ENCODE measurements at regions not wholly inside any gene's neighbourhood (a gene's known extent, or its start where the extent isn't known, plus 50 kb on each side); places are given as distances from the start of the nearest gene placed in this dataset.

DNA sequence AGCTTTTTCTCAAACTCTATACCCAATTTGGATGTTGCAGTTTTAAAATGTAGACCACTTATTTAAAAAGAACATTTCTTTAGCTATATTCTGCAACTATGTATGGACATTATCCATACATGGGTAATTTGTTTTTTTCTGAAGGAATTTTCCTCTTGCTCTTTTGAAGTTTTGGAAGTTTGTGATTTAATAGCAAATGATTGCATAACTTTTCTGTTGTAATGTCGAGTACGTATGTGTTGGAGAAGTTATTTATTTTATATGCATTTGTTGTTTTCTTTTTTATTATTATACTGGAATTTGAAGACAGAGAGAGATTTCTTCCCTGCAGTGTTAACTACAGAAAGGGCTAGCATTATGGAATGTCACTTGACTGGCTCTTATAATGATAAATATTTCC, 207.7 kb upstream of the FANCL start:
- no peaks in the 10 kb centered on the region for H3K9me2 ChIP-seq (ENCODE audit: insufficient read depth, low read length)
- H3K27me3 ChIP-seq (ENCODE audit: insufficient read depth, low read depth, low read length) = no peaks in the 10 kb centered on the region
- H3K4me3 ChIP-seq (ENCODE audit: low read length) = no peak overlapping the region
- no peak overlapping the region for H3K4me2 ChIP-seq (ENCODE audit: low read length)
- no peaks in the 10 kb centered on the region for H4K20me1 ChIP-seq (ENCODE audit: insufficient read depth)
- TF ChIP-seq RAD21 (conservative IDR thresholded peaks at IDR 0.05) = no peak
- H3F3A ChIP-seq (ENCODE audit: insufficient read depth, low read length, poor library complexity, severe bottlenecking) = no peaks in the 10 kb centered on the region
- no peak overlapping the region for H3K9ac ChIP-seq (ENCODE audit: low read length)
- H3K79me2 ChIP-seq (replicated peaks; ENCODE audit: insufficient read depth, low read length) = no peaks in the 10 kb centered on the region
- H2AFZ ChIP-seq (ENCODE audit: low read depth, low read length) = no peak overlapping the region
- H3K27ac ChIP-seq (ENCODE audit: low read length) = no peak overlapping the region
- H3K9me3 ChIP-seq (ENCODE audit: low read length) = no peaks in the 10 kb centered on the region
- no peaks in the 10 kb centered on the region for H3K36me3 ChIP-seq (ENCODE audit: insufficient read depth, low read length)

DNA sequence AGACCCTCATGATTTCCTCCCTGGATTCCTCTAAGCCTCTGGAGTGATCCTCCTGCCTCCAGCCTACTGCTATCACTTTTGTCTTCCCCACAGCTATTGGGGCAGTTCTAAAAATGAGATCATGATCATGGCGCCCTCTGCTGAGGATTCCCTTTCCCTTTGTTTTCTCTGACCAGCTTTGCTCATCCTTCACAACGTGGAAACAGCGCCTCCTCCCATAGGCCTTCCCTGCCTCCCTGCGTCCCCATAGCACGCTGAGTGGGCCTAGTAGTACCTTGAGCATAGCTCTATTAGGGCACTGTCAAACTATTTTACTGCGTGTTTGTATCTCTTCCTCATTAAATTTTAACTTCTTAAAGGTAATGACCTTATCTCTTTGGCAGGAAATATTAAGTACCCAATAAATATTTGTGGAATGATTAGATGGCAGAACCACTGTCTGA, 207.0 kb upstream of the FANCL start:
- no peaks in the 10 kb centered on the region for H4K20me1 ChIP-seq (ENCODE audit: insufficient read depth)
- TF ChIP-seq MXI1 (conservative IDR thresholded peaks at IDR 0.05; ENCODE audit: poor library complexity, severe bottlenecking) = no peak
- TF ChIP-seq RAD21 (conservative IDR thresholded peaks at IDR 0.05) = peak; percentile 59
- TF ChIP-seq EZH2 (IDR thresholded peaks at IDR 0.05; ENCODE audit: borderline replicate concordance, insufficient read depth, low read length, poor library complexity, severe bottlenecking) = no peak
- TF ChIP-seq TAF1 (IDR thresholded peaks at IDR 0.05; ENCODE audit: low read depth) = no peak
- TF ChIP-seq, protein P1, sequence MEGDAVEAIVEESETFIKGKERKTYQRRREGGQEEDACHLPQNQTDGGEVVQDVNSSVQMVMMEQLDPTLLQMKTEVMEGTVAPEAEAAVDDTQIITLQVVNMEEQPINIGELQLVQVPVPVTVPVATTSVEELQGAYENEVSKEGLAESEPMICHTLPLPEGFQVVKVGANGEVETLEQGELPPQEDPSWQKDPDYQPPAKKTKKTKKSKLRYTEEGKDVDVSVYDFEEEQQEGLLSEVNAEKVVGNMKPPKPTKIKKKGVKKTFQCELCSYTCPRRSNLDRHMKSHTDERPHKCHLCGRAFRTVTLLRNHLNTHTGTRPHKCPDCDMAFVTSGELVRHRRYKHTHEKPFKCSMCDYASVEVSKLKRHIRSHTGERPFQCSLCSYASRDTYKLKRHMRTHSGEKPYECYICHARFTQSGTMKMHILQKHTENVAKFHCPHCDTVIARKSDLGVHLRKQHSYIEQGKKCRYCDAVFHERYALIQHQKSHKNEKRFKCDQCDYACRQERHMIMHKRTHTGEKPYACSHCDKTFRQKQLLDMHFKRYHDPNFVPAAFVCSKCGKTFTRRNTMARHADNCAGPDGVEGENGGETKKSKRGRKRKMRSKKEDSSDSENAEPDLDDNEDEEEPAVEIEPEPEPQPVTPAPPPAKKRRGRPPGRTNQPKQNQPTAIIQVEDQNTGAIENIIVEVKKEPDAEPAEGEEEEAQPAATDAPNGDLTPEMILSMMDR (IDR thresholded peaks at IDR 0.05; ENCODE audit: poor library complexity, severe bottlenecking) = peak; percentile 58
- no peak for TF ChIP-seq EP300 (conservative IDR thresholded peaks at IDR 0.05; ENCODE audit: poor library complexity, severe bottlenecking)
- TF ChIP-seq, protein P2, sequence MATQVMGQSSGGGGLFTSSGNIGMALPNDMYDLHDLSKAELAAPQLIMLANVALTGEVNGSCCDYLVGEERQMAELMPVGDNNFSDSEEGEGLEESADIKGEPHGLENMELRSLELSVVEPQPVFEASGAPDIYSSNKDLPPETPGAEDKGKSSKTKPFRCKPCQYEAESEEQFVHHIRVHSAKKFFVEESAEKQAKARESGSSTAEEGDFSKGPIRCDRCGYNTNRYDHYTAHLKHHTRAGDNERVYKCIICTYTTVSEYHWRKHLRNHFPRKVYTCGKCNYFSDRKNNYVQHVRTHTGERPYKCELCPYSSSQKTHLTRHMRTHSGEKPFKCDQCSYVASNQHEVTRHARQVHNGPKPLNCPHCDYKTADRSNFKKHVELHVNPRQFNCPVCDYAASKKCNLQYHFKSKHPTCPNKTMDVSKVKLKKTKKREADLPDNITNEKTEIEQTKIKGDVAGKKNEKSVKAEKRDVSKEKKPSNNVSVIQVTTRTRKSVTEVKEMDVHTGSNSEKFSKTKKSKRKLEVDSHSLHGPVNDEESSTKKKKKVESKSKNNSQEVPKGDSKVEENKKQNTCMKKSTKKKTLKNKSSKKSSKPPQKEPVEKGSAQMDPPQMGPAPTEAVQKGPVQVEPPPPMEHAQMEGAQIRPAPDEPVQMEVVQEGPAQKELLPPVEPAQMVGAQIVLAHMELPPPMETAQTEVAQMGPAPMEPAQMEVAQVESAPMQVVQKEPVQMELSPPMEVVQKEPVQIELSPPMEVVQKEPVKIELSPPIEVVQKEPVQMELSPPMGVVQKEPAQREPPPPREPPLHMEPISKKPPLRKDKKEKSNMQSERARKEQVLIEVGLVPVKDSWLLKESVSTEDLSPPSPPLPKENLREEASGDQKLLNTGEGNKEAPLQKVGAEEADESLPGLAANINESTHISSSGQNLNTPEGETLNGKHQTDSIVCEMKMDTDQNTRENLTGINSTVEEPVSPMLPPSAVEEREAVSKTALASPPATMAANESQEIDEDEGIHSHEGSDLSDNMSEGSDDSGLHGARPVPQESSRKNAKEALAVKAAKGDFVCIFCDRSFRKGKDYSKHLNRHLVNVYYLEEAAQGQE (IDR thresholded peaks at IDR 0.05; ENCODE audit: borderline replicate concordance) = no peak
- no peak for TF ChIP-seq POLR2AphosphoS5 (IDR thresholded peaks at IDR 0.05)
- peak; percentile 66 for TF ChIP-seq SMC3 (conservative IDR thresholded peaks at IDR 0.05; ENCODE audit: poor library complexity)
- H2AFZ ChIP-seq (ENCODE audit: low read depth, low read length) = no peak overlapping the region
- no peaks in the 10 kb centered on the region for H3K79me2 ChIP-seq (replicated peaks; ENCODE audit: insufficient read depth, low read length)
- no peak overlapping the region for H3K4me2 ChIP-seq (ENCODE audit: low read length)
- H3F3A ChIP-seq (ENCODE audit: insufficient read depth, low read length, poor library complexity, severe bottlenecking) = no peaks in the 10 kb centered on the region
- H3K4me3 ChIP-seq (ENCODE audit: low read length) = no peak overlapping the region
- no peaks in the 10 kb centered on the region for H3K9me2 ChIP-seq (ENCODE audit: insufficient read depth, low read length)
- no peaks in the 10 kb centered on the region for H3K36me3 ChIP-seq (ENCODE audit: insufficient read depth, low read length)
- no peaks in the 10 kb centered on the region for H3K27me3 ChIP-seq (ENCODE audit: insufficient read depth, low read depth, low read length)
- no peaks in the 10 kb centered on the region for H3K9me3 ChIP-seq (ENCODE audit: low read length)
- H3K9ac ChIP-seq (ENCODE audit: low read length) = no peak overlapping the region
- H3K27ac ChIP-seq (ENCODE audit: low read length) = no peak overlapping the region

DNA sequence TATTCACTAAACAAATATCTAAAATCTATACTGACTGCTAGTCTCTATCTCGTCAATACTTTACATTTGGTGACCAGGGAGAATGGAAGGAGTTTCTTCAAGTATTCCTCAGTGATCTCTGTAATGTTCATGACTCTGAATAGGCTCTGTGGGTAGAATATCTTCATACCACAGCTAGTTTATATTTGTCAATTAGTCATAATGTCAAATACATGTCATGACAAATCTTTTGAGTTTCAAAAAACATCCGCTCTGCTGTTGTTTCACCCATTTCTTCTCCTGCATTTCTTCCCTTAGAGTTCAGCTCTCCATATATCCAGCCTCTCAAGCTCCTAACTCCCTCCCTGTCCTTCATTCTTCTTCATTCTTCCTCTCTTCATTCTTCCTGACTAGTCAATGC, 206.5 kb upstream of the FANCL start:
- Histone ChIP-seq H3K27ac (ENCODE audit: low read length) (no peak overlapping the region), H3K9ac (ENCODE audit: low read length) (no peak overlapping the region), H3K36me3 (ENCODE audit: insufficient read depth, low read length) (no peaks in the 10 kb centered on the region), H3K4me3 (ENCODE audit: low read length) (no peak overlapping the region), H3K79me2 (replicated peaks; ENCODE audit: insufficient read depth, low read length) (no peaks in the 10 kb centered on the region), H3F3A (ENCODE audit: insufficient read depth, low read length, poor library complexity, severe bottlenecking) (no peaks in the 10 kb centered on the region), H3K9me2 (ENCODE audit: insufficient read depth, low read length) (no peaks in the 10 kb centered on the region), H3K9me3 (ENCODE audit: low read length) (no peaks in the 10 kb centered on the region), H4K20me1 (ENCODE audit: insufficient read depth) (no peaks in the 10 kb centered on the region), H3K27me3 (ENCODE audit: insufficient read depth, low read depth, low read length) (no peaks in the 10 kb centered on the region), H2AFZ (ENCODE audit: low read depth, low read length) (no peak overlapping the region), H3K4me2 (ENCODE audit: low read length) (no peak overlapping the region)
- no peak for TF ChIP-seq TAF1 (IDR thresholded peaks at IDR 0.05; ENCODE audit: low read depth)
- TF ChIP-seq SMC3 (conservative IDR thresholded peaks at IDR 0.05; ENCODE audit: poor library complexity) = no peak
- TF ChIP-seq, protein P2 (IDR thresholded peaks at IDR 0.05; ENCODE audit: borderline replicate concordance) = no peak
- no peak for TF ChIP-seq MXI1 (conservative IDR thresholded peaks at IDR 0.05; ENCODE audit: poor library complexity, severe bottlenecking)
- no peak for TF ChIP-seq EP300 (conservative IDR thresholded peaks at IDR 0.05; ENCODE audit: poor library complexity, severe bottlenecking)
- no peak for TF ChIP-seq EZH2 (IDR thresholded peaks at IDR 0.05; ENCODE audit: borderline replicate concordance, insufficient read depth, low read length, poor library complexity, severe bottlenecking)
- no peak for TF ChIP-seq RAD21 (conservative IDR thresholded peaks at IDR 0.05)
- no peak for TF ChIP-seq POLR2AphosphoS5 (IDR thresholded peaks at IDR 0.05)
- TF ChIP-seq, protein P1 (IDR thresholded peaks at IDR 0.05; ENCODE audit: poor library complexity, severe bottlenecking) = no peak
